HG02610 (cell line): ENCODE measurements at regions not wholly inside any gene's neighbourhood (a gene's known extent, or its start where the extent isn't known, plus 50 kb on each side); places are given as distances from the start of the nearest gene placed in this dataset.
"Not testable (repeated sequence)": the region's sequence is repeated elsewhere in the genome, so short reads cannot be mapped to it uniquely, and the experiment has no call there.

Source experiments
- ATAC-seq: cut with Tn5 transposase; IDR thresholded peaks from one replicate; pipeline ENCODE4 v1.9.1; 2021; ENCODE audit warnings: mild to moderate bottlenecking, moderate library complexity; ENCODE audit not compliant: unreplicated experiment

GRCh38 chr7:149683898-149684297 is 89.5 kb downstream of the ZNF467 start:
- ATAC-seq: no peak

GRCh38 chr7:149683181-149683580 is 90.2 kb downstream of the ZNF467 start:
- no peak for ATAC-seq

- ATAC-seq: no peak
Observed at GRCh38 chr7:149682038-149682437, 91.3 kb downstream of the ZNF467 start.

DNA sequence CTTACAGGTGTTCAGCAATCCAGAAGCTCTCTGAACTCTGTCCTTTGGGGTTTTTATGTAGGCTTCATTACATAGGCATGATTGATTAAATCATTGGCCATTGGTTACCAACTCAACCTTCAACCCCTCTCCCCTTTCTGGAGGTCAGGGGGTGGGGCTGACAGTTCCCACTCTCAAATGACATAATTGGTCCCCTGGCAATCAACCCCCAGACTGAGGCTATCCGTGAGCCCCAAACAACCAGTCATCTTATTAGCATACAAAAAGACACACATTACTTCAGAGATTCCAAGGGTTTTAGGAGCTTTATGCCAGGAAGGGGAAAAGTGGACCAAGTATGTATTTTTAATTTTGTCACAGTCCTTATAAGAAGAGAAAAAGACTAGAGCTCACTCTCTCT is 92.1 kb downstream of the ZNF467 start:
- no peak for ATAC-seq

DNA sequence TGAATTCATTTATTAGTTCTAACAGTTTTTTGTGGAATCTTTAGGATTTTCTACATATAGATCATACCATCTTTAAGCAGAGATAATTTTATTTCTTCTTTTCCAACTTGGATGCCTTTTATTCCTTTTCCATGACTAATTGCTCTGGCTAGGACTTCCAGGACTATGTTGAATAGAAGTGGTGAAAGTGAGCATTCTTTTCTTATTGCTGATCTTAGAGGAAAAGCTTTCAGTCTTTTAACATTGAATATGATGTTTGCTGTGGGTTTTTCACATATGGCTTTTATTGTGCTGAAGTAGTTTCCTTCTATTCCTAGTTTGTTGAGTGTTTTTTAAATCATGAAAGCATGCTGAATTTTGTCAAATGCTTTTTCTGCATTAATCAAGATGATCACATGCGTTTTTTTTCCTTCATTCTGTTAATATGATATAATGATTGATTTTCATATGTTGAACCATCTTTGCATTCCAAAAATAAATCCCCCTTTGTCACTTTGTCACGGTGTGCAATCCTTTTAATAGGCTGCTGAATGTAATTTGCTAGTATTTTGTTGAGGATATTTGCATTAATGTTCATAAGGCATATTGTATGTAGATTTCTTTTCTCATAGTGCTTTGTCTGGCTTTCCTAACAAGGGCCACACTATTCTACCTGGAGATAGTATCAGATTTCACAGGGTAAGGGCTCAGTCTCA is 92.9 kb downstream of the ZNF467 start:
- no peak for ATAC-seq

DNA sequence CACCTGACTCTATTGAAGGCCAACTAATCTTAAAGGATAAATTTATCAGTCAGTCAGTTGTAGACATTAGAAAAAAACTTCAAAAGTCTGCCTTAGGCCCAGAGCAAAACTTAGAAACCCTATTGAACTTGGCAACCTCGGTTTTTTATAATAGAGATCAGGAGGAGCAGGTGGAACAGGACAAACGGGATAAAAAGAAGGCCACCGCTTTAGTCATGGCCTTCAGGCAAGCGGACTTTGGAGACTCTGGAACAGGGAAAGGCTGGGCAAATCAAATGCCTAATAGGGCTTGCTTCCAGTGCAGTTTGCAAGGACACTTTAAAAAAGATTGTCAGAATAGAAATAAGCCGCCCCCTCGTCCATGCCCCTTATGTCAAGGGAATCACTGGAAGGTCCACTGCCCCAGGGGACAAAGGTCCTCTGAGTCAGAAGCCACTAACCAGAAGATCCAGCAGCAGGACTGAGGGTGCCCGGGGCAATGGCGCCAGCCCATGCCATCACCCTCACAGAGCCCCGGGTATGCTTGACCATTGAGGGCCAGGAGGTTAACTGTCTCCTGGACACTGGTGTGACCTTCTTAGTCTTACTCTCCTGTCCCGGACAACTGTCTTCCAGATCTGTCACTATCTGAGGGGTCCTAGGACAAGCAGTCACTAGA is 98.5 kb downstream of the ZNF467 start:
- not testable (repeated sequence) for ATAC-seq

DNA sequence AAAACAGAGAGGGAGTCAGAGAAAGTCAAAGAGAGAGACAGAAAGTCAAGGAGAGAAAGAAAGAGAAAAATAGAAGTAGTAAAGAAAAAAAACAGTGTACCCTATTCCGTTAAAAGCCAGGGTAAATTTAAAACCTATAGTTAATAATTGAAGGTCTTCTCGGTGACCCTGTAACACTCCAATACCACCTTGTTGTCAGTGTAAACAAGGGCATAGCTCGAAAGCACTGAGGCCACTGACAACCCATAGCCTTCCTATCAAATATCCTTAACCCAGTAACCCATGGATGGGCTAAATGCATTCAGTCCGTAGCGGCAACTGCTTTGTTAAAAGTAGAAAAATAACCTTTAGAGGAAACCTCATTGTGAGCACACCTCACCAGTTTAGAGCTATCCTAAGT is 100.4 kb downstream of the ZNF467 start:
- no peak for ATAC-seq

DNA sequence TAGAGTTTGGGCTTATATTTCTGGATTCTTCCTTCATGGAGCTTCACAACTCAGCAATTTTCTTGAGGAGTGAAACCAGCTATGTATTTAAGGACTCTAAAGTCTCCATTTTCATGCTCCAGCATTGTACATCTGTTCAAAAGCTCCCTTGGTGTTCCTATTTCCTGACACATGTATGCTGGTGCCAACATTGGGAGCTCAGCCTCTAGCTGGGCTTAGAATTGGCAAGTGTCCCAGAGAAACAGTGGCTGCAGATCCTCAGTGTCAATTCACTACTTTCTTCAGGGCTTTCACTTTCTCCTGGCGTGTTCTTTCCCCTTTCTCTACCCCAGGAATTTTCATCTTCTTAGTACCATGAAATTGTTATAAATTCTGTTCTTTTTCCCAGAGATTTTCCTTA is 103.1 kb downstream of the ZNF467 start:
- no peak for ATAC-seq

DNA sequence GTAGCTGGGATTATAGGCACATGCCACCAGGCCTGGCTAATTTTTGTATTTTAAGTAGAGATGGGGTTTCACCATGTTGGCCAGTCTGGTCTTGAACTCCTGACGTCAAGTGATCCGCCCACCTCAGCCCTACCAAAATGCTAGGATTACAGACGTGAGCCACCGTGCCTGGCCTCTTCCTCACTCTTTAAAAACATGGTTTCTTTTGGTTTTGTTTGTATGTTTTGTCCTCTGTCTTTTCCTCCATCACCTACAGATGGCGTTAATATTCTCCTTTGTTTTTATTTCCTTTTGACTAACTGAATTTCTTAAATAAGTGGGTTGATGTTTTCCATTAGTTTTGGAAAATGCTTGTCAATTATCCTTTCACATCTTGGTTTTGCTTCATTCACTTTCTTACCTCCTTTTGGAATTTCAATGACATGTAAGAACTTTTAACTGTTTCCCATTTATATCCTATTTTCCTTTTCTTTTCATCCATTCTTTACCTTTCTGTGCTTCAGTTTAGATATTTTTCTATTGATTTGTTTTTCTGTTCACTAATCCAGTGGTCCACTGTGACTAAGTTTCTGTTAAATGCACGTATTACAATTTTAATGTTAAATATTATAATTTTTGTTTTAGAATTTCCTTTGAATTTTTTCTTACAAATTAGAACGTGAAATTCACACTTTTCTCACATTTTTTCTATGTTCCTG is 104.1 kb downstream of the ZNF467 start:
- no peak for ATAC-seq

GRCh38 chr7:149666360-149666945 is 106.9 kb downstream of the ZNF467 start:
- no peak for ATAC-seq

DNA sequence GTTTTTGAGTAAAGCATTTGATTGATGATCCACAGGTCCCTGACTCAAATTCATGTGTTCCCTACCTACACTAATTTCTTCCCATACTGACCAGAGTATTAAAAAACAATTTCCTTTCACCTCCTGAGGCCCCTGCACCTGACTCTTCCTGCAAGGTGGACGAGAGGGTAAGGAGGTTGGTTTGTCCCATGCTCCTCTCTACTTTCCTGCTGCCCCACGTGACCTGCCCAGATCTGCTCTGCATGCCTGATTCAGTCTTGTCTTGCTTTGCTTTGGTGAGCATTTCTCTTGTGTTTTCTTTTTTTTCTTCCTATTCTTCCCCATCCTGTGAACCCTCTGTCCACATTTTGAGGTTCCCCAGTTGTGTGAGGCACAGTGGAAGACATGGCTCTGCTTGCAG is 107.8 kb downstream of the ZNF467 start:
- ATAC-seq: not testable (repeated sequence)

GRCh38 chr7:149664666-149665065 is 108.7 kb downstream of the ZNF467 start:
- ATAC-seq: no peak

DNA sequence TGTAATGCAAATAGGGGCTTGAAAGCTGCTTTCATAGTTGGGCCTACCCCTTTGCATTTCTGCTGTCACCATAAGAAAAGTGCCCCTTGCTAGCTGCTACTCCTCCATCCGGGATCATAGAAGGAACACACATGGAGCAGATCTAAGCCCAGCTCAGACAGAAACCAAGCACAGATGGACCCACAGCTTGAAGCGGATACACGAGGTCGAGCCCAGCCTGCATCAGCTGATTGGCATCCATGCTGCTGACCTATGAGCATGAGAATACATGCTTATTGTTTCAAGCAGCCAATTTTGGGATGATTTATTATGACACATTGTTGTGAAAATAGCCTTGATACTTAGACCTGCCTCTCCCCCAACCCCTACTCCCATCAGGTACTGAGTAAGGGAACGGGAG is 109.2 kb downstream of the ZNF467 start:
- no peak for ATAC-seq

GRCh38 chr7:149662591-149663095 is 110.7 kb downstream of the ZNF467 start:
- peak; percentile 87 for ATAC-seq

- no peak for ATAC-seq
Observed at GRCh38 chr7:149655784-149656183, 117.6 kb downstream of the ZNF467 start.

GRCh38 chr7:149654588-149654987 is 118.8 kb downstream of the ZNF467 start:
- ATAC-seq: no peak

DNA sequence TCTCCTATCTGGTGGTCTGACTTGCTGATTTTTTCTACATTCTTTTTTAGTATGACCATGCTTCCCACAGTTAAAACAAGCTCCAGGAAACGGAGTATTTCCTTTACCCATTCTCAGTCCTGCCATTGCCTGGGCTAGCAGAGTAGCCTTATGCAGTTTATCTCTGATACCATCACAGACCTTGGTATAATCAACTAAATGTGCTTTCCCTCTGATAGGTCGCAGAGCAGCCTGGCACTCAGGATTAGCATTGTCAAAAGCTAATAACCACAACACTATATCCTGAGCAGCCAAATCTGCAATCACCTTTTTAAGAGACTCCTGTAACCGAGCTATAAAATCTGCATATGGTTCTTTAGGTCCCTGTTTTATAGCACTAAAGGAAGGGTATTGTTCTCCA is 123.2 kb downstream of the ZNF467 start:
- ATAC-seq: not testable (repeated sequence)

GRCh38 chr7:149644754-149645153 is 128.6 kb downstream of the ZNF467 start:
- ATAC-seq: no peak

GRCh38 chr7:149642589-149642988 is 130.8 kb downstream of the ZNF467 start:
- no peak for ATAC-seq

- no peak for ATAC-seq
Observed at GRCh38 chr7:149638566-149639320, 134.6 kb downstream of the ZNF467 start.
